ENCODE measurements at regions not wholly inside any gene's neighbourhood (a gene's known extent, or its start where the extent isn't known, plus 50 kb on each side); places are given as distances from the start of the nearest gene placed in this dataset.
"Not testable (repeated sequence)": the region's sequence is repeated elsewhere in the genome, so short reads cannot be mapped to it uniquely, and the experiment has no call there.

- DNase-seq (ENCODE audit: low spot score): no peak
Measured at GRCh38 chr4:132683957-132684356, 465.1 kb upstream of the PCDH10 start.

DNA sequence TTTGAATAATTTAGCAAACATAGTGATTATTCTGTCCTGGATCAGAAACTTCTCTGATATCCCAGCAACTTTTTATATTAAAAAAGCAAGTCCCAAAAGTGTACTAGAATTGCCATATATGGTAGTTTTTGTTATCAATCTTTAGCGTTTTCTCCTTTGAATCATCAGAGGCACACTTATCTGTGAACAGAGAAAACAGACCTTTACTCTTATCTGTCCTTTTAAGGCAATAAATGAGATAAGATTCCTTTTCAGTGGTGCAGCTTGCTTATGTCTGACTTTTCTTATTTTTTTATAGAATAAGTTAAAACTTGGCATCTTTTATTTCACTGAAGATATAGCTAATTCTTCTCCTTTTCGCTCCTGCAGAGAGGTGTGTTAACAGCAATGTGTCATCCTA is 458.1 kb upstream of the PCDH10 start:
- no peak for DNase-seq (ENCODE audit: low spot score)

DNA sequence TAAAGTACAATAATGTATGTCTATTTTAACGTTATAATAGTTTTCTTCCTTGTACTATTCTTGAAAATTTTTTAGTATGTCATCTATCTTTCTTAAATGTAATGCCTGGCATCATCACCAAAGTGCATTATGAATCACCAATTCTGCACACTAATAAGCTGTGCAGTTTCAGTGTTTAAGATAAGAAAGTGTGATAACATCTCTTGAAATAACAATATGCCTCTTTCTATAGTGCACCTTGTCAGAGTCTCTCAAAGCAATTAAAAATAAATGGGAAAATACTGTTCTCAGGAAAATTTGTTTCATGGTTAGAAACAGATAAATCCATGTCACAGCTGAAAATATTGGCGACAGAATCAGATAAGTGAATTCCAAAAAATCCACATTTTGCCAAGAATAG is 457.4 kb upstream of the PCDH10 start:
- DNase-seq (ENCODE audit: low spot score): no peak

DNA sequence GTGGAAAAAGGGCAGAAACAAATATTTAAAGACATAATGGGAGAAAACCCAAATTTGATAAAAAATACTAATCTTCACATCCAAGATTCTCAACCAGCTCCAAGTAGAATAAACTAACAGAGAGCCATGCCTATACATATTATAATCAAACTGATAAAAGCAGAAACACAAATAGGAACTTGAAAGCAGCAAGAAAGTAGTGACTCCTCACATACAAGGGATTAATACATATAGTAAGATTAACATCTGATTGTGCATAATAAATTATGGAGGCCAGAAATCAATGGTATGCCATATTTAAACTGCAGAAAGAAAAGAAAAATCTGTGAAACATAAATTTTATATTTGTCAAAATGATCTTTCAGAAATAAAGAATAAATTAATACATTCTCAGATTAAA is 454.3 kb upstream of the PCDH10 start:
- DNase-seq (ENCODE audit: low spot score): no peak

- DNase-seq (ENCODE audit: low spot score): not testable (repeated sequence)
Measured at GRCh38 chr4:132697505-132697904, 451.6 kb upstream of the PCDH10 start.

DNA sequence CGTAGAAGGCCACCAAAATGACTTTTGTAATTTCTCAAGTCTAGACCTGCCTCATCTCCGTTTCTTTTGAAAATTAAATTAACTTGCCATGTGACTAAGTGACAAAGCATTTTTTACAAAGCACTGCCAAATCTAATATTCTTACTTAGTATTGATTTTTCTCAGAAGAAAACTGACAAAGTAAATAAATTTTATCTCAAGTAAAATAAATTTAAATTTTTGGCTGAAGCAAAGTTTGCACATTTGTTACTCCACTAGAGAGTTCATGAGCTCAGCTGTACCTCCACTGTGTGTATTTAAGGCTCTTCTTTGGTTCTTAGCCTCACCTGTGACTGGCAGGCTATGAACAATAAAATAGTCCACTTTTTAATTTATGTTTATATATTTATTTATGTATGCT is 441.1 kb upstream of the PCDH10 start:
- no peak for DNase-seq (ENCODE audit: low spot score)

- no peak for DNase-seq (ENCODE audit: low spot score)
Measured at GRCh38 chr4:132709056-132709455, 440.0 kb upstream of the PCDH10 start.

DNA sequence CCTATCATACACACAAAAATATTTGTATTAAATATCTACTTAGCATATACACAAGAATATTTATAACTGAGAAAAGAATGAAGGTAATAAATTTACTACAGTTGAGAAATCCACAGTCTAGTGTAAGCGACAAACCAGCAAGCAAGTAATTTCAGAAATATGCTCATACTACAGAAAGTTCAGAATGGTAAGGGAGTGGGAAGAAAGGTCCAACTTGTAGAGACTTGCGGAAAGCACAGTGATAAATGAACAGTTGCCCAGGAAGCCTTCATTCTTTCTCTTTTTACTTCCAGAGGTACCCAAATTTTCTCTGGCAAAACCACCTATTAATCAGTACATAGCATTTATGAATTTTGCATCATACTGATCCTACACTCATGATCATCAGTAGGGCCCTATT is 438.1 kb upstream of the PCDH10 start:
- no peak for DNase-seq (ENCODE audit: low spot score)

GRCh38 chr4:132737344-132737743 is 411.8 kb upstream of the PCDH10 start:
- DNase-seq (ENCODE audit: low spot score): no peak

- DNase-seq (ENCODE audit: low spot score): no peak
Measured at GRCh38 chr4:132759199-132759780, 389.8 kb upstream of the PCDH10 start.

- no peak for DNase-seq (ENCODE audit: low spot score)
Measured at GRCh38 chr4:132763465-132763864, 385.6 kb upstream of the PCDH10 start.

DNA sequence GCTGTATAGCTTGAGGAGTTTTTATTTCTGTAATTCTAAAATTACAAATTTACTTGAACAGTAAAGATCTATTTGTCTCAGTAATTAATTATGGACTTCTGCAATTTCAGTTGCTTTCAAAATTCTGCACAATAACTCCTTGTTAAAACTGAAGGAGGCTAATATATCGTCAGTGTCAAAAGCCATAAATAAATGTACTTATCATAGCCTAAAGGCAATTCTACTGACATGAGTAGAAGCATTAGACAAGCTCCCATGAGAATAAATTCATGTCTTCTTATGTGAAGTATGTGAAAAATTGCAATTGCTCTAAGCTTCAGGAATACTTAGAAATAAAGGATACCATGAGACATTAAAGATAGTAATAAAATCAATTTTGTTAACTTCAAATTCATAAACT is 381.2 kb upstream of the PCDH10 start:
- no peak for DNase-seq (ENCODE audit: low spot score)

DNA sequence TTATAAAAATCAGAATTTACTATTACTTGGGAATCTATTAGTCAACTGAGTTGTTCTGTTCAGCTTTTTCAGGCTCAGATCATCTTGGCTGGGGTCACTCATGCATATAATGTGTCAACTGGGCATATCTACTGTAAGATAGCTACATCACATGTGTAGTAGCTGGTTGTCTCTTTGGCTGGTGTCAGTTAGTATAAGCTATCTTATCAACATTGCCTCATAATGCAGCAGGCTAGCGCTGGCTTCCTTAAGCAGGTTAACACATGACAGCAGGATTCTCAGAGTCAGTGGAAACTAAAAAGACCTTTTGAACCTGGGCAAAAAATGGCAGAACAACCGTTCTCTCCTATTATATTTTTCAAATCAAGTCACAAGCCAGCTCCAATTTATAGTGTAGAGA is 378.3 kb upstream of the PCDH10 start:
- DNase-seq (ENCODE audit: low spot score): no peak

DNA sequence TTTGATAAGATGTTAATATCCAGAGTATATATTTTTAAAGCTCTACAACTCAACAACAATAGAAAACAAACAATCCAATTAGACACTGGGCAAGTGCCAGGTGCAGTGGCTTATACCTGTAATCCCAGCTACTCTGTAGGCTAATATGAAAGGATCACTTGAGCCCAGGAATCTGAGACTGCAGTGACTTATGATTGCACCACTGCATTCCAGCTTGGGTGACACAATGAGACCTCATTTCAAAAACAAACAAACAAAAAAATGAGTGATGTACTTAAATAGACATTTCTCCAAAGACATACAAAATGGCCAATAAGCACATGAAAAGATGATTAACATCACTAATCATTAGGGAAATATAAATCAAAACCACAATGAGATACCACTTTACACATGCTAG is 356.8 kb upstream of the PCDH10 start:
- DNase-seq (ENCODE audit: low spot score): no peak

- DNase-seq (ENCODE audit: low spot score): no peak
Measured at GRCh38 chr4:132797856-132798255, 351.2 kb upstream of the PCDH10 start.

- no peak for DNase-seq (ENCODE audit: low spot score)
Measured at GRCh38 chr4:132809298-132810032, 339.6 kb upstream of the PCDH10 start.

GRCh38 chr4:132813061-132813460 is 336.0 kb upstream of the PCDH10 start:
- not testable (repeated sequence) for DNase-seq (ENCODE audit: low spot score)

DNA sequence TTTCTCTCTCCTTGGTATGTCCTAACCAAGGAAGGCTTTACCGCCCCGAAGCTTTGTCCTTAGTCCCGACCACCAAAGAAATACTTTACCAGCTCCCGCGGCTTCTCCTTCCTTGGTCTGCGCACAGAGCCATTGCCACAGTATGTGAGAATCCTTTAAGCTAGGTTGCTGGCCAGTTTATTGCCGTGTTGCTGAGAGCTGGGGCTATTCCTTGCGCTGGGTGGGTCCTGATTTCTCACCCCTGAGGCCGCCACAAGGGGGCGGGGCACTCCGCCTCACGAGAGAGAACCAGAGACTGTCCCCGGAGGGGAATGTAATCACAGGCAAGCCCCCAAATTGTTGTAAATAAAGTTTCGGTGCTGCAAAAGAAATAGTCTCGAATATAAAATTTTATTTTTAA is 331.0 kb upstream of the PCDH10 start:
- DNase-seq (ENCODE audit: low spot score): no peak

DNA sequence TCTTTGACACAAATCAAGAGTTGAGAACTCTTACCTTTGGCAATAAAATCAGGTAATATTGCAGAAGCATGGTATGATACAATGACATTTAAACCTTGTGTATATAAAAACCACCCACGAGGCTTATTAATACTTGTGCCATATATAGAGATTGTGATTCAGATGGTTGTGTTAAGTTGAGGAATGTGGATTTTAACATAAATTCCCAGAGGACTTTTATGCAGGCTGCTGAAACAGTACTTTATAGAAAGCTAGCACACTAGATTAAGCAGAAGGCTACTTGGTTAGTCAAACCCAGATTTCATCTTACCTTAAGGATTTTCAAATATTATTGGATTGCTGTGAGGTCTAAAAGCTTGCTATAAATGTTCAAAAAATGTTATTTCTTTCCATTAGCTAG is 325.7 kb upstream of the PCDH10 start:
- no peak for DNase-seq (ENCODE audit: low spot score)

DNA sequence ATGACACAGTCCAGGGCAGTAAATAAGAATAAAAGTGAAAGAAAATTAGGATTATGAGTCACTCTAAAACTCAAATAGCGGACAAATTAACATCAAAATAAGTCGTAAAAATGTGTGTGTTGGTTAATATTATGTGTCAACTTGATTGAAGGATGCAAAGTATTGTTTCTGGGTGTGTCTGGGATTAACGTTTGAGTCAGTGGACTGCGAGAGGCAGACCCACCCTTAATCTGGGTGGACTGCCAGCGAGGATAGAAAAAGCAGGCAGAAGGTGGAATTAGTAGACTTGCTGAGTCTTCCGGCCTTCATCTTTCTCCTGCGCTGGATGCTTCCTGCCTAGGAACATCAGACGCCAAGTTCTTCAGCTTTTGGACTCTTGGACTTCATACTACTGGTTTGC is 324.3 kb upstream of the PCDH10 start:
- no peak for DNase-seq (ENCODE audit: low spot score)

GRCh38 chr4:132827522-132827921 is 321.6 kb upstream of the PCDH10 start:
- no peak for DNase-seq (ENCODE audit: low spot score)

DNA sequence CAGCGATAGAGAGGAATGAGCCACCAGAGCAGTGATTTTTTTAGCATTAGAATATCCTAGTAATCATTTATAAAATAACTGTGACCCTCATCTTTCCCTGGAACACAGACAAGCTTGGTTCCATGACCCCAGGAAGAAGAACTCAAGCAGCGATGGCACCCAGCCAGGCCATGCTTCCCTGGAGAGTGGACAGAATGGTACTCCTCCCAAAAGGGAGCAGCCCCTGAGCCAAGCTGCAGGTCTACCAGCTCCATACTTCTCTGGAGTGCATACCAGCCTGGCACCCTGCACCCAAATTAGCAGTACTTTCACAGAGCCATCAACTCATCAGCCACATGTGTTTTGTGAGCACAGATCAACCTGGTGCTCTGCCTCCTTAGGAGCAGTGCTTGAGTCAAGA is 310.9 kb upstream of the PCDH10 start:
- DNase-seq (ENCODE audit: low spot score): no peak

GRCh38 chr4:132839070-132839469 is 310.0 kb upstream of the PCDH10 start:
- DNase-seq (ENCODE audit: low spot score): no peak

DNA sequence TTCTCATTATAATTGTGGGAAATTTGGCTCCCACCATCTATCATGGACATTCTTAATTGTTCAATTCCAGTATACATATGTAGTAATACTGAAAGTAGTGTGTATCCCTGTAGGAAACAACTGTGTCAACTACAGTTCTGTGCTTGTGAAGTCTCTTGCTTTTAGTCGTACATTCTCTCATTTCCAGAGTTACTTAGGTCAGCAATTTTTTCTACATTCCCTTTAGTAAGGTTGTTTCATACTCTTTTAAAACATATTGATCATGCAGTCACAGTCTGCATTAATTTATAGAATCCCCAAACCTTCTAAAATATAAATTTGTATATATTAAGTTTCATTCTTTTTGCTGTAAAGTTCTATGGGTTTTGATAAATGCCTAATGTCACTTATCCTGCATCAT is 289.2 kb upstream of the PCDH10 start:
- no peak for DNase-seq (ENCODE audit: low spot score)
